Thoracic aorta (tissue), 2 donors: ENCODE measurements at regions not wholly inside any gene's neighbourhood (a gene's known extent, or its start where the extent isn't known, plus 50 kb on each side); places are given as distances from the start of the nearest gene placed in this dataset.

Experiments
- ATAC-seq: fragments of 150-250 bp; one replicate; pipeline ENCODE4 v1.8.0; 2017; ENCODE audit warnings: low read depth; ENCODE audit not compliant: insufficient number of reproducible peaks, low FRiP score
- DNase-seq: peaks from one replicate; pipeline ENCODE4 v3.0.0-alpha.2; 2020; ENCODE audit warnings: low spot score
- H3K27ac ChIP-seq, 2 donors: fragments of 200-600 bp; sonication (generic); 1 replicate in 1 of 2; 2 replicates in 1 of 2; pipeline ENCODE4 v1.5.1; 2016; ENCODE audit warnings: mild to moderate bottlenecking in 2 of 2, moderate library complexity in 2 of 2
- H3K27me3 ChIP-seq: fragments of 200-600 bp; sonication (generic); replicated peaks from 2 replicates; pipeline ENCODE4 v1.6.0; 2016; ENCODE audit warnings: mild to moderate bottlenecking; ENCODE audit not compliant: insufficient read depth
- H3K36me3 ChIP-seq: fragments of 200-600 bp; sonication (generic); one replicate; pipeline ENCODE4 v1.5.1; 2016
- H3K4me1 ChIP-seq, 2 donors: fragments of 200-600 bp; sonication (generic); 1 replicate in 1 of 2; 2 replicates in 1 of 2; pipeline versions ENCODE4 v1.5.1 to v1.6.0; 2016; ENCODE audit warnings: low read depth in 2 of 2, mild to moderate bottlenecking in 1 of 2; ENCODE audit not compliant: control insufficient read depth in 1 of 2
- H3K4me3 ChIP-seq: fragments of 200-600 bp; sonication (generic); 2 replicates; pipeline ENCODE4 v1.5.1; 2016; ENCODE audit warnings: mild to moderate bottlenecking
- H3K9me3 ChIP-seq: fragments of 200-600 bp; sonication (generic); 2 replicates; pipeline ENCODE4 v1.5.1; 2016
- CTCF ChIP-seq: fragments of 200-600 bp; sonication (generic); IDR thresholded peaks from one replicate; pipeline ENCODE4 v1.5.1; 2019; ENCODE audit warnings: antibody characterized with exemption

- Histone ChIP-seq H3K27ac (no peak overlapping the region), H3K27me3 (no peaks in the 10 kb centered on the region), H3K4me1 (no peaks in the 10 kb centered on the region), H3K36me3 (no peaks in the 10 kb centered on the region), H3K9me3 (no peaks in the 10 kb centered on the region), H3K4me3 (no peak overlapping the region)
- no peak for TF ChIP-seq CTCF
- DNase-seq, result no peak
- ATAC-seq, result no peak
Observed at GRCh38 chr9:118439441-118439840, 735.2 kb downstream of the TLR4 start.

GRCh38 chr9:118444403-118444802 is 740.2 kb downstream of the TLR4 start:
- H3K27me3 ChIP-seq, result no peaks in the 10 kb centered on the region
- H3K9me3 ChIP-seq, result no peaks in the 10 kb centered on the region
- H3K27ac ChIP-seq, result no peak overlapping the region
- no peak for TF ChIP-seq CTCF
- H3K36me3 ChIP-seq, result no peaks in the 10 kb centered on the region
- DNase-seq (no peak), ATAC-seq (no peak)
- no peak overlapping the region for H3K4me3 ChIP-seq
- H3K4me1 ChIP-seq, result no peaks in the 10 kb centered on the region

GRCh38 chr9:118446943-118447639 is 742.9 kb downstream of the TLR4 start:
- ATAC-seq, result no peak

GRCh38 chr9:118449554-118449953 is 745.4 kb downstream of the TLR4 start:
- no peak overlapping the region for H3K27ac ChIP-seq
- TF ChIP-seq CTCF, result no peak
- ATAC-seq, result no peak
- DNase-seq, result no peak
- H3K27me3 ChIP-seq, result no peaks in the 10 kb centered on the region
- no peak overlapping the region for H3K4me3 ChIP-seq
- H3K9me3 ChIP-seq, result no peaks in the 10 kb centered on the region
- H3K36me3 ChIP-seq, result no peaks in the 10 kb centered on the region
- H3K4me1 ChIP-seq, result no peaks in the 10 kb centered on the region

More at GRCh38 chr9:118446943-118447639, 742.9 kb downstream of the TLR4 start:
- H3K36me3 ChIP-seq, result no peaks in the 10 kb centered on the region
- no peaks in the 10 kb centered on the region for H3K27me3 ChIP-seq
- no peaks in the 10 kb centered on the region for H3K9me3 ChIP-seq
- no peak overlapping the region for H3K4me3 ChIP-seq
- no peak overlapping the region for H3K27ac ChIP-seq
- DNase-seq, result no peak
- no peak for TF ChIP-seq CTCF
- H3K4me1 ChIP-seq, result no peaks in the 10 kb centered on the region

- Histone ChIP-seq H3K27me3 (no peaks in the 10 kb centered on the region), H3K4me3 (no peak overlapping the region), H3K27ac (no peak overlapping the region), H3K4me1 (no peaks in the 10 kb centered on the region), H3K9me3 (no peaks in the 10 kb centered on the region), H3K36me3 (no peaks in the 10 kb centered on the region)
- ATAC-seq (no peak), DNase-seq (no peak)
- no peak for TF ChIP-seq CTCF
Observed at GRCh38 chr9:118455259-118455658, 751.1 kb downstream of the TLR4 start.
